Breast epithelium (tissue), 3 donors: ENCODE measurements at regions not wholly inside any gene's neighbourhood (a gene's known extent, or its start where the extent isn't known, plus 50 kb on each side); places are given as distances from the start of the nearest gene placed in this dataset.

Source experiments
- CTCF ChIP-seq, 3 donors: fragments of 450-650 bp; IDR thresholded peaks; one replicate each; pipeline ENCODE4 v1.5.1; 2016 to 2017; ENCODE audit warnings: antibody characterized with exemption in 3 of 3, mild to moderate bottlenecking in 3 of 3, moderate library complexity in 3 of 3
- POLR2A ChIP-seq: fragments of 450-650 bp; IDR thresholded peaks from one replicate; pipeline ENCODE4 v1.6.1; 2016; ENCODE audit warnings: antibody characterized with exemption, mild to moderate bottlenecking, moderate library complexity
- POLR2AphosphoS5 ChIP-seq, 3 donors: sonication (generic); formaldehyde crosslinking; IDR thresholded peaks; one replicate each; pipeline ENCODE4 v1.6.1; 2017; ENCODE audit warnings: antibody characterized with exemption in 3 of 3

- TF ChIP-seq CTCF (IDR thresholded peaks at IDR 0.05) (no peak), POLR2AphosphoS5 (IDR thresholded peaks at IDR 0.05) (no peak), POLR2A (no peak)
Observed at GRCh38 chr11:82636615-82637014, 97.0 kb downstream of the FAM181B start.
